ENCODE measurements at regions not wholly inside any gene's neighbourhood (a gene's known extent, or its start where the extent isn't known, plus 50 kb on each side); places are given as distances from the start of the nearest gene placed in this dataset.

- ATAC-seq (ENCODE audit: low read depth): peak; percentile 44; the same call in 1 of the 3 replicates
Measured at GRCh38 chr9:113695901-113696300, 180.2 kb upstream of the ZNF618 start.

GRCh38 chr9:113701774-113702755, 174.0 kb upstream of the ZNF618 start:
- no peak for TF ChIP-seq CTCF (IDR thresholded peaks at IDR 0.05; ENCODE audit: poor library complexity, severe bottlenecking)
- Histone ChIP-seq H3K36me3 (ENCODE audit: low read depth) (no peaks in the 10 kb centered on the region), H3K27me3 (ENCODE audit: insufficient read depth, poor library complexity, severe bottlenecking) (no peaks in the 10 kb centered on the region), H3K9me3 (ENCODE audit: severe bottlenecking) (no peaks in the 10 kb centered on the region), H3K27ac (ENCODE audit: poor library complexity, severe bottlenecking) (no peak overlapping the region), H3K4me3 (ENCODE audit: severe bottlenecking) (no peak overlapping the region), H3K4me1 (ENCODE audit: insufficient read depth, poor library complexity, severe bottlenecking) (no peaks in the 10 kb centered on the region)
- no peak for ATAC-seq (ENCODE audit: low read depth)
- no peak for DNase-seq (ENCODE audit: low spot score)

More at GRCh38 chr9:113695901-113696300, 180.2 kb upstream of the ZNF618 start:
- no peak for DNase-seq (ENCODE audit: low spot score)
- no peaks in the 10 kb centered on the region for H3K36me3 ChIP-seq (ENCODE audit: low read depth)
- H3K4me3 ChIP-seq (ENCODE audit: severe bottlenecking): no peak overlapping the region
- H3K4me1 ChIP-seq (ENCODE audit: insufficient read depth, poor library complexity, severe bottlenecking): no peaks in the 10 kb centered on the region
- no peak for TF ChIP-seq CTCF (IDR thresholded peaks at IDR 0.05; ENCODE audit: poor library complexity, severe bottlenecking)
- H3K27ac ChIP-seq (ENCODE audit: poor library complexity, severe bottlenecking): no peak overlapping the region
- H3K9me3 ChIP-seq (ENCODE audit: severe bottlenecking): no peaks in the 10 kb centered on the region
- no peaks in the 10 kb centered on the region for H3K27me3 ChIP-seq (ENCODE audit: insufficient read depth, poor library complexity, severe bottlenecking)

GRCh38 chr9:113705306-113705927, 170.7 kb upstream of the ZNF618 start:
- DNase-seq (ENCODE audit: low spot score) (no peak), ATAC-seq (ENCODE audit: low read depth) (no peak)
- H3K27me3 ChIP-seq (ENCODE audit: insufficient read depth, poor library complexity, severe bottlenecking): no peaks in the 10 kb centered on the region
- no peak overlapping the region for H3K27ac ChIP-seq (ENCODE audit: poor library complexity, severe bottlenecking)
- no peak overlapping the region for H3K4me3 ChIP-seq (ENCODE audit: severe bottlenecking)
- no peaks in the 10 kb centered on the region for H3K36me3 ChIP-seq (ENCODE audit: low read depth)
- TF ChIP-seq CTCF (IDR thresholded peaks at IDR 0.05; ENCODE audit: poor library complexity, severe bottlenecking): no peak
- H3K4me1 ChIP-seq (ENCODE audit: insufficient read depth, poor library complexity, severe bottlenecking): no peaks in the 10 kb centered on the region
- no peaks in the 10 kb centered on the region for H3K9me3 ChIP-seq (ENCODE audit: severe bottlenecking)

GRCh38 chr9:113705928-113706519, 170.1 kb upstream of the ZNF618 start:
- no peak for ATAC-seq (ENCODE audit: low read depth)
- H3K36me3 ChIP-seq (ENCODE audit: low read depth): no peaks in the 10 kb centered on the region
- TF ChIP-seq CTCF (IDR thresholded peaks at IDR 0.05; ENCODE audit: poor library complexity, severe bottlenecking): no peak

More at GRCh38 chr9:113705928-113706519, 170.1 kb upstream of the ZNF618 start:
- no peak overlapping the region for H3K27ac ChIP-seq (ENCODE audit: poor library complexity, severe bottlenecking)
- H3K4me1 ChIP-seq (ENCODE audit: insufficient read depth, poor library complexity, severe bottlenecking): no peaks in the 10 kb centered on the region
- H3K27me3 ChIP-seq (ENCODE audit: insufficient read depth, poor library complexity, severe bottlenecking): no peaks in the 10 kb centered on the region
- no peaks in the 10 kb centered on the region for H3K9me3 ChIP-seq (ENCODE audit: severe bottlenecking)
- DNase-seq (ENCODE audit: low spot score): no peak
- H3K4me3 ChIP-seq (ENCODE audit: severe bottlenecking): no peak overlapping the region
